A204.1 (cell line): ENCODE measurements at regions not wholly inside any gene's neighbourhood (a gene's known extent, or its start where the extent isn't known, plus 50 kb on each side); places are given as distances from the start of the nearest gene placed in this dataset.

Experiments
- FAIRE-seq: peaks from 2 replicates; lab custom pipeline; 2012; peaks lifted over from hg19 to GRCh38; lab: Jason Lieb, UNC

DNA sequence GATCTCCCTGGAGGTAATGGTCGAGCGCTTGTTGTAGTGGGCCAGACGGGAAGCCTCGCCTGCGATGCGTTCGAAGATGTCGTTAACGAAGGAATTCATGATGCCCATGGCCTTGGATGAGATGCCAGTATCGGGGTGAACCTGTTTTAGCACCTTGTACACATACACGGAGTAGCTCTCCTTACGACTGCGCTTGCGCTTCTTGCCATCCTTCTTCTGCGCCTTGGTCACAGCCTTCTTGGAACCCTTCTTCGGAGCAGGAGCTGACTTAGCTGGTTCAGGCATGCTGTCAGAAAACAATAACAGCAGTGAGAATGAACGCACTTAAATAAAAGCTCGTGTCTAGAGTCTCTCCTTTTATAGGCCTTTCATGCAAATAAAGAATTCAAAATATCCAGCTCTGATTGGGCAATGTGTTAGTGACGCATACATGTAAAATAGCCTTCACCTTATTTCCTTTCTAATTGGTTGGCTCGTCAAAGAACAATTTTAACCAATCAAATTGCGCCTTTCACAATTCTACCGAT is 129.2 kb downstream of the HFE start:
- FAIRE-seq, result peak; percentile 99

DNA sequence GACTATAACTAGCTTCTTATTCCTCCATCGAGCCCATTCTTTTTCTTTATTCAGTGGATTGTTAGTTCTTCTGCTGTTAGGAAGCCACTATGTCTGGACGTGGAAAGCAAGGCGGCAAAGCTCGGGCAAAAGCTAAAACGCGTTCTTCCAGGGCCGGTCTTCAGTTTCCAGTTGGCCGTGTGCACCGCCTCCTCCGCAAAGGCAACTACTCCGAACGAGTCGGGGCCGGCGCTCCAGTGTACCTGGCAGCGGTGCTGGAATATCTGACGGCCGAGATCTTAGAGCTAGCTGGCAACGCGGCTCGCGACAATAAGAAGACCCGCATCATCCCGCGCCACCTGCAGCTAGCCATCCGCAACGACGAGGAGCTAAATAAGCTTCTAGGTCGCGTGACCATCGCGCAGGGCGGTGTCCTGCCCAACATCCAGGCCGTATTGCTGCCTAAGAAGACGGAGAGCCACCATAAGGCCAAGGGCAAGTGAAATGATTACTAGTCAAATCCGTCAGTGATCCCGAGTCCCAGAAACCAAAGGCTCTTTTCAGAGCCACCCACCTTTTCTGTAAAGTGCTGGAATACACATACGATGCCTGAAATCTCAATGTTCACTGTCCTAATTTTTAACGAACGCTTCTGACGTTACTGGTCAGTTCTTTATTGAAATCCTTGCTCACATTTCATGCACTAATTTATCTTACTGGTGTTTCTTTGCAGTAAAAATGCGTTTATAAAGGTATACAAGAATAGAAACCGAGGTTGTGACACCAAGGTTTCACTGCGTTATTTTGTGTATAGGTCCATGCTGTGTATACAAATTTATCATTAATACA is 129.9 kb downstream of the HFE start:
- no peak for FAIRE-seq

DNA sequence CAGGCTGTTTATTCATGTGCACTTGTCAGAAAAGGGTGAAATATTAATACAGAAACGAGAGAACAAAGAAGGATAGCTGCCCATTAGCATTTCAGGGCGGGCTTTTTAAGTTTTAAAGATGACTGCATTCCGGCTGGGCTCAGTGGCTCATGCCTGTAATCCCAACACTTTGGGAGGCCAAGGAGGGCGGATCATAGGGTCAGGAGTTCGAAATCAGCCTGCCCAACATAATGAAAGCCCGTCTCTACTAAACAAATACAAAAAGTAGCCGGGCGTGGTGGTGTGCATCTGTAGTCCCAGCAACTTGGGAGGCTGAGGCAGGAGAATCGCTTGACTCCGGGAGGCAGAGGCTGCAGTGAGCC is 130.5 kb downstream of the HFE start:
- FAIRE-seq, result no peak

- no peak for FAIRE-seq
Measured at GRCh38 chr6:26218824-26219223, 131.6 kb downstream of the HFE start.

DNA sequence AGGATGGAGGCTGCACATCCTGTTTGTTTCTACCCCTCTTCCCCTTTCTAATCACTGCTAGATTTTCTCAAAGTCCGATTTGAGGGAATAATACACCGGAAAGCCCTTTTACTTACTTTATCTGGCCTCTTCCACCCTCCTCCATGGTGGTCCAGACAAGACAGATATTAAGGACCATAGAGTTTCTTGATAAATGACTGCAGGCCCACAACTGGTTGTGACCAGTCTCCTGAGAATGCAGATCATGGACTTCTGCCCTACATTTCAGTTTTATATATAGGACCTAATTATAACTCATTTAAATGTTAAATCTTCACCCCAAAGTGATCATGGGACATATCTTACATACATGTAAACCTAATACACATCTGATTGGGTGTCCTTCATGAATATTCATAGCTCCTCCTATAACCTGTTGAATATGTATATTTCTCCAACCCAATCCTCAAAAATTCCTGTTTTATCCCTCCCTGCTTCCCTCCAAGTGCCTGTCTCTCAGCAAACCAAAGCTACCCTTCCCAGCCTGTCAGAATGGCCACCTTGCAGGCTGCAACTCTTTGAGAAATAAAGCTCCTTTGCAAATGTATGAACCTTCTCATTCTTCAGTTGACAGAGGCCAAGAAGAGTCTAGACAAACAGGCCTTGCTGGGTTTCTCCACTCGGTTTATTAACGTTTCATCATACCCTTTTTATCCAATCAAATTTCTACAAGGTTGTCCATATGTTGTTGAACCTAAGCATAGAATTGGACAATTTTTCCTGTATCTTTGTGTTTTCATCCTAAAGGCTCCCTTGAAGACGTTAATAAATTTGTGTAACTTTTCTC is 133.1 kb downstream of the HFE start:
- no peak for FAIRE-seq

- no peak for FAIRE-seq
Measured at GRCh38 chr6:26221186-26221585, 134.0 kb downstream of the HFE start.

- FAIRE-seq, result no peak
Measured at GRCh38 chr6:26222571-26222970, 135.3 kb downstream of the HFE start.

DNA sequence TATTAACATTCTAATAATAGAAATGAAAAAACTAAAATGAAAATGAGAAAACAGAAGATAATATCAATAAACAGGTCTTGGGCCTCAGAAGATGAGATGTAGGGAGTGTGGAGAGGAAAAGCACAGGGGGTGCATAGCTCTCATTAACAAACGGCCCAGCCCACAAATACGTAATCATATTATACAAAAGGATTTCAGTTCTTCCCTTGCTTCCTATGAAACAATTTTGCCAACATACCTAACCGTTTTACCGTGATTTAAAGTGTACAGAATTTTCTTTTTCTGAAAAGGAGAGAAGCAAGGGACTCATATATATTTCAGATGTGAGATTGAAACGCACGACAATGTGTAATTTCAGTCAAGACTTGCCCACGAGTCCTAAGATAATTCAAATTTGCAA is 136.0 kb downstream of the HFE start:
- no peak for FAIRE-seq

DNA sequence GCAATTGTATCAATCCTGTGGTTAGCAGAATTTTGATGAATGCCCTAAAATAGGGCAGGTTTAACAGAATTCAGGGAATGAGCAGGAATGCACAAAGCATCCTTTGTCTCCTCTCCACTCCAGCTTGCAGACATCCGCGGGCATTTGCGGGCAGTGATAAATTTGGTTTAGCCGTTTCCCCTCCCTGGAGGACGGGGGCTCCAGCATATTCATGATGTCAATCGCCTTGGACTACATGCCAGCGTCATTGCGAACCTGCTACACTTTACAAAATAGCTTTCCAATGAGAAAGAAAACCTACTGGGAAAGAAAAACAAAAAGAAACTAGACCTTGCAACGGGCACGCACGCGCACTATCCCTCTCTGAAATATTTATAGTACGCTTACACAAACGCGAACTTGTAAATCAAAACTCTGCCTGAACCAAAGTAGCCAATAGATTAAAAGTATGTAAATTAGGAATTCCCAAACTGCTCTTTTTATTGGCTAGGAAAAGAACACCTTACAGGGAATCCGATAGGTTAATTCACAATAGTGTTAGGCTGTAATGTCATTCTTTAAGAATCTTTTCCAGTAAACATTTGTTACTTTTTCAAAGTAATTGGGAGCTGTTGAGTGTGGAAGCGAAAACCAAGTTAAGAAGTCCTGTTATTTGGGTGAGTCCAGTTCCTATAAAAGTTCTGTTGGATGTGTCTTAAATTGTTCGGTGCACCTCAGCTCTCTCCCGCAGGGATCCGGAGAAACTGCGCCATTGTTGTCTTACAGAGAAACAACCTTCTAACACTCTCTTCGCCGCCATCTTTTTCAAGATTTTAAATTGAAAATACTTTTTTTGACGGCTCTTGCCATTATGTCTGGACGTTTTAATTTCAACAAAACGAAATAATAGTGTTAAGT is 136.7 kb downstream of the HFE start:
- FAIRE-seq, result peak; percentile 100

- FAIRE-seq, result no peak
Measured at GRCh38 chr6:26224547-26224912, 137.3 kb downstream of the HFE start.

GRCh38 chr6:26224940-26225847 is 138.0 kb downstream of the HFE start:
- FAIRE-seq, result no peak

DNA sequence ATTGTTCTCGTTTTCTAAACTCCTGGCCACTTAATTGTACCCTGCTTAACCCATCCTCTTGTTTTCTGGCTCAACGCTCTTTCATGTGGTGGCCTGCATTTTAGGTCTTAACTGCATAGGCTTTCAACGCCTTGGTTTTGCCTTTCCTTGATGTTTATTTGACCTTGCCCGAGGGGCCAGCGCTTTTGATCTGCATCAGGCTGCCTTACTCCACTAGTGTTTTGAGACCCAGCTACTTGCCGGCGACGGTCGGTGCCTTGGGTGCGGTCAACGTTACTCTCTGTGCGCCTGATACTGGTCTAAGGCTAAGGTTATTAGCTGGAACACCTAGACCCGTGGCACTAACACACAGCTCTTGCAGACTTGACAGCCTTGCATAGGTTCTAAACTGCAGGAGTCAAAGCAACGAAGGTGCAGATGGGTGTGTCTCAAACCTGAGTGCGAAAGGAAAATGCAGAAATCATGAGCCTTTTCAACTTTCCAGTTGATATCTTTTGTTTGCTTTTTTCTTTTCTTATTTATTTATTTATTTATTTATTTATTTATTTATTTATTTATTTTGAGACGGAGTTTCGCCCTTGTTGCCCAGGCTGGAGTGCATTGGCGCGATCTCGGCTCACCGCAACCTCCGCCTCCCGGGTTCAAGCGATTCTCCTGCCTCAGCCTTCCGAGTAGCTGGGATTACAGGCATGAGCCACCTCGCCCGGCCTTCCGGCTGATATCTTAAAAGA is 138.8 kb downstream of the HFE start:
- no peak for FAIRE-seq

DNA sequence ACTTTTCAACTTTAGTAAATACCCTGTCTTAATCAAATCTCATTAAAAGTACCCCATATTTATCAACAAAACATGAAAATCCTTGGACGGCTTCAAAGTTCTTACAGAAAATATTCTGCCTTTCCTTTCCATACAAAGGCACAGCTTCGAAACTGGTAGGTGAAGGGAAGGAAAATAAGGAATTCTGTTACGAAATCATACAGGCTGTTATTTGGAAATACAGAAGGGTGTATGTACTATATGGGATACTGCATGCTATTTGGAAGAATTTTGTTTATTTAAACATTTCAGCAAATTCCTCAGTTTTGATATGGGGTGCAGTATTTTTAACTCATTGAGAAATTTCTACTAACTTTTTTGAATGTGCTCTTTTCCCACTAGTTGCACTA is 138.4 kb upstream of the BTN3A2 start:
- no peak for FAIRE-seq

- FAIRE-seq, result no peak
Measured at GRCh38 chr6:26230351-26230750, 134.6 kb upstream of the BTN3A2 start.

DNA sequence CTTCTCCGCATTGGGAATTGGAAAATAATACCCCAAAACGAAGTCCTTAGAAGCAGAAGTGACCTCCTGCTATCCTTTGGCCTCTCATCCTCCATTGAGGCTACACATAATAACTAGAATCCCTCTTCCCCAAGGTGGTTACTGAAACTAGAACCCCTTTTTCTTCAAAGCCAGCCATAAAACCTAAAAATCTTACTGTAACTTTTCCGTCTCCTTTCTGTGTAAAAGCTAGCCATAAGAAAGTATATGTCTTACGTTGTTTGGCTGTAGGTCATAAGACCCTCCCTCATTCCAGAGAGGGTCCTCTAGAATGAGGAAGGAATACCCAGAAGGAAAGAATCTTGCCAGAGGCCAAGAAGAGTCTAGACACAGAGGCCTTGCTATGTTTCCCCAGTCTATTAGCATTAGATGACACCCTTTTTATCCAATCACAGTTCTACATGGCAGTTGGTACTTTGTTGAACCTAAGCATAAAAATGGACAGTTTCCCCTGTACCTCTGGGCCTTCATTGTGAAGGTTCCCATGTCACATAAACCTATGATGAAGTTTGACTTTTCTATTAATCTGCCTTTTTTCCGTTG is 133.9 kb upstream of the BTN3A2 start:
- FAIRE-seq, result no peak

GRCh38 chr6:26232306-26232939 is 132.6 kb upstream of the BTN3A2 start:
- no peak for FAIRE-seq

DNA sequence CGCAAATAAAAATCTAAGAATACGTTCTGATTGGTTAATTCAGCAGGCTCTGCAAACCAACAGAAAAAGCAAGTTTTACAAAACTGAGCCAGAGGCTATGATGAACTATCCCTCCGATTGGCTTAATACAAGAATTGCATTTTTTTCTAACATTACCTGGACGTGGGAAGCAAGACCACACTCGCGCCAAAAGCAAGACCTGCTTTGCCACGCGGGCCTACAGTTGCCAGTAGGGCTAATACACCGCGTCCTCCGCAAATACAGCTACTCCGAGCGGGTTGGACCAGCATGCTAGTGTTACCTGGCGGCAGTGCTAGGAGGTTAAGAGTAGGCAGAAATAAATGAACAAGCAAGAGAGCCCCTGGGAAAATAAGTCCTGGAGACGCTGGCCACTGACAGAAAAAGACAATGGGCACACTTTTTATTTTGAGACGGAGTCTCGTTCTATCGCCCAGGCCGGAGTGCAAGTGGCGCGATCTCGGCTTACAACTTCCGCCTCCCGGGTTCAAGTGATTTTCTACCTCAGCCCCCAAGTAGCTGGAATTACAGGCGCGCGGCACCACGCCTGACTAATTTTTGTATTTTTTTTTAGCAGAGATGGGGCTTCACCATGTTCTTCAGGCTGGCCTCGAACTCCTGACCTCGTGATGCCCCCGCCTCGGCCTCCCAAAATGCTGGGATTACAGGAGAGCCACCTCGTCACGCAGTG is 131.9 kb upstream of the BTN3A2 start:
- FAIRE-seq, result peak; percentile 96

- FAIRE-seq, result no peak
Measured at GRCh38 chr6:26233649-26234420, 131.2 kb upstream of the BTN3A2 start.
